Ovary (tissue), 7 donors: ENCODE measurements at regions not wholly inside any gene's neighbourhood (a gene's known extent, or its start where the extent isn't known, plus 50 kb on each side); places are given as distances from the start of the nearest gene placed in this dataset.

Source experiments
- DNase-seq, 5 donors: peaks; one replicate each; pipeline ENCODE4 v3.0.0-alpha.2; 2019 to 2020
- H3K27ac ChIP-seq, 2 donors: fragments of 200-600 bp; one replicate each; pipeline versions ENCODE4 v1.5.1 to v1.8.0; 2019 to 2022
- H3K27me3 ChIP-seq: fragments of 200-600 bp; one replicate; pipeline ENCODE4 v1.8.0; 2022
- H3K36me3 ChIP-seq: fragments of 200-600 bp; sonication (generic); one replicate; pipeline ENCODE4 v1.5.1; 2019
- H3K4me1 ChIP-seq: one replicate; pipeline ENCODE4 v1.8.1; 2013; ENCODE audit warnings: mild to moderate bottlenecking, moderate library complexity; ENCODE audit not compliant: insufficient read depth
- H3K4me3 ChIP-seq: fragments of 200-600 bp; sonication (generic); one replicate; pipeline ENCODE4 v1.5.1; 2017
- H3K9me3 ChIP-seq, 2 donors: fragments of 200-600 bp in 1 of 2; sonication (generic) in 1 of 2; one replicate each; pipeline versions ENCODE4 v1.5.1 to v1.8.1; 2013 to 2019; ENCODE audit warnings: mild to moderate bottlenecking in 1 of 2, moderate library complexity in 1 of 2
- EP300 ChIP-seq: sonication (generic); formaldehyde crosslinking; IDR thresholded peaks from one replicate; pipeline ENCODE4 v1.6.1; 2017; ENCODE audit warnings: antibody characterized with exemption
- POLR2A ChIP-seq: fragments of 450-650 bp; IDR thresholded peaks from one replicate; pipeline ENCODE4 v1.6.1; 2017; ENCODE audit warnings: antibody characterized with exemption, mild to moderate bottlenecking, moderate library complexity
- WGBS, 3 donors: extraction: QIAGEN DNeasy Blood & Tissue Kit in 1 of 3; methylation state at CpG; one replicate each; pipeline versions ENCODE4 v1.1.5 to v1.1.7; 2013 to 2017; 5-methylcytosine and 5-hydroxymethylcytosine counted together
- intact Hi-C, 4 donors: fragments of 100-400 bp; cut with DNase I; formaldehyde crosslinking; loops; one replicate each; pipeline versions ENCODE4 v1.11.0 to v1.15.1; 2022 to 2023
- TF ChIP-seq, protein P1 (sequence below), 3 donors: fragments of 450-650 bp in 2 of 3; fragments of 200-600 bp in 1 of 3; IDR thresholded peaks; one replicate each; pipeline versions ENCODE4 v1.5.1 to v1.8.0; 2016 to 2022; ENCODE audit warnings: antibody characterized with exemption in 3 of 3, mild to moderate bottlenecking in 1 of 3
- donor health status: DM: no; HTN: no; CAD: no; lungs with moderate emphysema.
- donor health status: DM: no; HTN: no; CAD: no.
- donor health status: Bipolar disorder and iron deficiency.
- donor health status: DM: no; HTN: no; CAD: no.
- donor health status: DM: yes; HTN: yes; CAD: no.

DNA sequence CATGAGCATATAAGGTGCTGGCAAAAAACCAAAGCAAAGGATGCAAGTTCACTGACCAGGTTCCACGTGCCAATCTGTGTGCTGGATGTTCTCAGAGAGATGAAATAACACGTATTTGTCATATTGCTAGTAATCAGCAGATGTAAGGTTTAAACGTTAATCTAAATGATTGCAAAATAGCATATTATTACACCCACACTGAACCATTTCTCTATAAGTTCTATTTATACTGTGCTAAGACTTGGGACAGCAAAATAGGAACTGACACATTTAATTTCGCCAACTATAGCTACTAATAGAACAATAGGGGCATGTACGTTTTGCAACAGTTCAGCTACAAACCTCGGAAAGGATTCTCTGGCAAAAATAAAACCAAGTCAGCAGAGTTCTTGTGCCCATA lies 350.3 kb upstream of the ZNF385D start:
- H3K27ac ChIP-seq, result no peak overlapping the region
- no peak overlapping the region for H3K4me3 ChIP-seq
- DNase-seq, result no peak
- no peaks in the 10 kb centered on the region for H3K27me3 ChIP-seq
- 72 to 80% (median 78%) methylated on average over 6 of the region's 6 CpGs for WGBS, 3 donors
- no peaks in the 10 kb centered on the region for H3K36me3 ChIP-seq
- no peaks in the 10 kb centered on the region for H3K4me1 ChIP-seq
- TF ChIP-seq EP300, result no peak
- TF ChIP-seq, protein P1, sequence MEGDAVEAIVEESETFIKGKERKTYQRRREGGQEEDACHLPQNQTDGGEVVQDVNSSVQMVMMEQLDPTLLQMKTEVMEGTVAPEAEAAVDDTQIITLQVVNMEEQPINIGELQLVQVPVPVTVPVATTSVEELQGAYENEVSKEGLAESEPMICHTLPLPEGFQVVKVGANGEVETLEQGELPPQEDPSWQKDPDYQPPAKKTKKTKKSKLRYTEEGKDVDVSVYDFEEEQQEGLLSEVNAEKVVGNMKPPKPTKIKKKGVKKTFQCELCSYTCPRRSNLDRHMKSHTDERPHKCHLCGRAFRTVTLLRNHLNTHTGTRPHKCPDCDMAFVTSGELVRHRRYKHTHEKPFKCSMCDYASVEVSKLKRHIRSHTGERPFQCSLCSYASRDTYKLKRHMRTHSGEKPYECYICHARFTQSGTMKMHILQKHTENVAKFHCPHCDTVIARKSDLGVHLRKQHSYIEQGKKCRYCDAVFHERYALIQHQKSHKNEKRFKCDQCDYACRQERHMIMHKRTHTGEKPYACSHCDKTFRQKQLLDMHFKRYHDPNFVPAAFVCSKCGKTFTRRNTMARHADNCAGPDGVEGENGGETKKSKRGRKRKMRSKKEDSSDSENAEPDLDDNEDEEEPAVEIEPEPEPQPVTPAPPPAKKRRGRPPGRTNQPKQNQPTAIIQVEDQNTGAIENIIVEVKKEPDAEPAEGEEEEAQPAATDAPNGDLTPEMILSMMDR (IDR thresholded peaks at IDR 0.05), result no peak
- no peak for TF ChIP-seq POLR2A
- intact Hi-C loops, result no loop called here
- H3K9me3 ChIP-seq, result no peaks in the 10 kb centered on the region

DNA sequence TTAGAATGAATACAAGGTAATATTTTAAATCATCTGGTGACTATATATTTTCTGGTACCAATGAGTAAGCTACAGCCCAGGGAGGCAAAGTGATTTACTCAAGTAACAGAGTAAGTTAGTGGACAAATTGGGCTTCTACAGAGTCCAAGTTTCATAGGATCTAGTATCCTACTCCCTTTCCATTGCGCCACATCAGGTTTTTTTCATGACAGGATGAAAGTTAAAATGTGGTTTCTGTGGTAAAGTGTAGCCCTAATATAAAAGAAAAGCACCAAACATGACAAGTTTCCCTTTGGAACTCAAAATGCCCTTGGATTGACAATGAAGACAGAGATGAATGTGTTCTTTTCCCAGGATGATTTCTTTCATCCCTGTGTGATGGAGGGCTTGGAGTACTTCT lies 350.8 kb upstream of the ZNF385D start:
- Histone ChIP-seq H3K27ac (no peak overlapping the region), H3K4me1 (no peaks in the 10 kb centered on the region), H3K9me3 (no peaks in the 10 kb centered on the region), H3K27me3 (no peaks in the 10 kb centered on the region), H3K4me3 (no peak overlapping the region), H3K36me3 (no peaks in the 10 kb centered on the region)
- TF ChIP-seq, protein P1 (IDR thresholded peaks at IDR 0.05), result no peak
- TF ChIP-seq EP300, result no peak
- no peak for TF ChIP-seq POLR2A
- DNase-seq, result no peak
- 90 to 97% (median 91%) methylated on average over 1 of the region's 1 CpG for WGBS, 3 donors
- intact Hi-C loops, result no loop called here

DNA sequence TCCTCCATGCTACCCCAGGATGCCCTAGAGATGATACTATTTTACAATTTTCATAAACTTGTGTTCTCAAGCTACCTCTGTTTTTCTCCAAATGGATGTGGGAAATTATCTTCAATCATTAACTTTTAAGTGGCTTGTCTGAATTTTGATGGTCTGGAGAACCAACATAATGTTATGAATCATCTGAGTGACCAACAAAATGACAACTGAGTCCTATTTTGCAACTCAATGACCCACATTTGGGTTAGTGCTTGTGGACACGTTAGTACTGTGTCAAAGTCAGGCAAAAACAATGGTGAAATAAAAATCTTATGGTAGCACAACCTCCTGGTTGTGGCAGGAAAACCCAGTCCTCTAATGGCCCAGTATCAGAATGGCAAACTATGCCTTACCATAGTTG lies 352.4 kb upstream of the ZNF385D start:
- no peaks in the 10 kb centered on the region for H3K4me1 ChIP-seq

DNA sequence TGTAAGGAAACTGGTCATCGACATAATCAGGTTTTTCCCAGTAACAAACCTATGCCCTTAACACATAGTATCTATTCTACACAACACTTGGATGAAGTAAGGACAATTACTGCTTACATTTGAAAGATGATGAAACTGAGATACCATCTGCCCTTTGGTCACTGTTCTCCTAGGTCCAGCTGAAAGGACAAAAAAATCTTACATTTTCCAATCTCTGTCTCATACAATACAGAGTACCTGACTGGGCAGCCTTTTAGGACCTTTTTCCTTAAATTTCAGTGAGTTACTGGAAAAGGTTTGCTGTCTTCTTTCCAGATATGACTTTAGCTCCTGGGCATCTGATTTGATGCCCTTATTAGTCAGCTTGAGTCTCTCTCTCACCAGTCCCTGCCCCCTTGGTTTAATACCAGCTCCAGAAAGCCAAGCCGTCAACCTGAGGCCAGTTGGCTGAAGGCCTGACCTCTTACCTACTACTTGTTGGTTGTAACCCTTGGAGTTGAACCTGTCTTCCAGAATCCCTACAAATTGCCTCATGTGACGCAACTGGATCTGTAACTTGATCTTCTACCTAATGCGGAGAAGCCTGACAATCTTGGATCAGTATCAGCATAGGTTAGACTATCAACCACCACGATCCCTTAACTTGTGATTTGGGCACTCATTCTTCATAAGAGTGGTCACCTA lies 355.3 kb upstream of the ZNF385D start:
- no peak for TF ChIP-seq EP300
- TF ChIP-seq POLR2A, result no peak
- Histone ChIP-seq H3K4me1 (peaks cover 1% of the 10 kb centered on the region), H3K27me3 (no peaks in the 10 kb centered on the region), H3K9me3 (no peaks in the 10 kb centered on the region), H3K27ac (no peak overlapping the region), H3K4me3 (no peak overlapping the region), H3K36me3 (no peaks in the 10 kb centered on the region)
- intact Hi-C loops, result no loop called here
- 91 to 96% (median 92%) methylated on average over 5 of the region's 5 CpGs for WGBS, 3 donors
- DNase-seq, result no peak

More for the DNA sequence above, 352.4 kb upstream of the ZNF385D start:
- H3K27ac ChIP-seq, result no peak overlapping the region
- no peak for DNase-seq
- intact Hi-C loops, result no loop called here
- H3K27me3 ChIP-seq, result no peaks in the 10 kb centered on the region
- no peaks in the 10 kb centered on the region for H3K9me3 ChIP-seq
- H3K4me3 ChIP-seq, result no peak overlapping the region
- TF ChIP-seq POLR2A, result no peak
- no peak for TF ChIP-seq EP300
- TF ChIP-seq, protein P1 (IDR thresholded peaks at IDR 0.05), result no peak
- 84 to 89% (median 87%) methylated on average over 1 of the region's 1 CpG for WGBS, 3 donors
- H3K36me3 ChIP-seq, result no peaks in the 10 kb centered on the region

DNA sequence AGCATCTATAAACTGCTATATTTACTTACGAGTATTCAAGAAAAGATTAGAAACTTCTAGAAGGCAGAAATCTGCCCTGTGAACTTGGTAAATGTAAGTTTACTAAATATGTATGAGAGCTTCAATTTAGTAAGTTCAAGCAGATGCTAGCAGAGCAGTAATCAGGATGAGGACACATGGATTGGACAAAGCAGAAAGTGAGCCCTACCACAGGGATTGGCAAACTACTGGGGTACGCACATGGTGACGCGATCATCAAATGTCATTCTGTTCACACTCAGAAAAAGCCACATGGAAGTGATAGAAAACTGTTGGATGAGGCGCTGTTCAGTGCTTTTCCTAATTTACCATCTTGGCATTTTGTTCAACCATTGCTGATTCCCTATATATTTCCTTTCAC lies 360.2 kb upstream of the ZNF385D start:
- TF ChIP-seq EP300 (no peak), POLR2A (no peak)
- TF ChIP-seq, protein P1 (IDR thresholded peaks at IDR 0.05), result no peak
- H3K27ac ChIP-seq, result no peak overlapping the region
- intact Hi-C loops, result no loop called here

More for the DNA sequence above, 360.2 kb upstream of the ZNF385D start:
- Histone ChIP-seq H3K4me1 (peaks cover 1% of the 10 kb centered on the region), H3K9me3 (no peaks in the 10 kb centered on the region), H3K36me3 (no peaks in the 10 kb centered on the region), H3K4me3 (no peak overlapping the region), H3K27me3 (no peaks in the 10 kb centered on the region)
- 70 to 84% (median 73%) methylated on average over 5 of the region's 5 CpGs for WGBS, 3 donors
- DNase-seq, result no peak
